HCT116 (cell line): ENCODE measurements at regions not wholly inside any gene's neighbourhood (a gene's known extent, or its start where the extent isn't known, plus 50 kb on each side); places are given as distances from the start of the nearest gene placed in this dataset.

ENCODE experiments used
- ATAC-seq: fragments of 200-7000 bp; cut with Tn5 transposase; 2 replicates; pipeline ENCODE4 v1.9.1; 2020; ENCODE audit warnings: mild to moderate bottlenecking, moderate library complexity
- BruUV-seq: library from RNA; stranded (reverse); fragments of 400-500 nt; replicated peaks from 2 replicates; lab custom pipeline; 2021; lab: Mats Ljungman, UMichigan
- CTCF ChIA-PET: fragments of 300-600 bp; sonication (Branson Sonifier 250); formaldehyde crosslinking; loops from one replicate; lab custom pipeline; 2021; ENCODE audit warnings: antibody characterized with exemption; lab: Charles Lee
- POLR2A ChIA-PET: fragments of 300-600, 350-600 bp; sonication (Branson Sonifier 250); formaldehyde crosslinking; loops from one replicate; lab custom pipeline; 2021; ENCODE audit warnings: antibody characterized with exemption; lab: Charles Lee
- RAD21 ChIA-PET, 2 experiments: fragments of 300-600 bp; sonication (Branson Sonifier 250); formaldehyde crosslinking; loops; one replicate each; lab custom pipeline; 2023; ENCODE audit warnings: low total read pairs in 2 of 2; ENCODE audit not compliant: uncharacterized antibody in 2 of 2, unreplicated experiment in 2 of 2, low non-redundant PET in 1 of 2; lab: Charles Lee
- DNase-seq: peaks from one replicate; pipeline ENCODE4 v3.0.0-alpha.2; 2010; ENCODE audit warnings: low read depth, low spot score
- H2AFZ ChIP-seq: fragments of 200-600 bp; shearing (Covaris generic), sonication (generic); 2 replicates; pipeline ENCODE4 v1.6.1; 2017; ENCODE audit warnings: low read depth, mixed run types, mixed read lengths, antibody characterized with exemption, low read length; ENCODE audit not compliant: poor library complexity, severe bottlenecking
- H3K27ac ChIP-seq: 2 replicates; pipeline ENCODE4 v1.5.1; 2012; ENCODE audit warnings: low read depth, low read length
- H3K27me3 ChIP-seq: fragments of 200-600 bp; sonication (generic); 2 replicates; pipeline ENCODE4 v1.6.1; 2016; ENCODE audit warnings: mixed run types, low read length, mixed read lengths; ENCODE audit not compliant: insufficient read depth
- H3K36me3 ChIP-seq, 2 experiments: fragments of 200-500 bp in 1 of 2; fragments of 200-600 bp in 1 of 2; sonication (Bioruptor generic) in 1 of 2; sonication (generic) in 1 of 2; 2 replicates each; pipeline versions ENCODE4 v1.5.1 to v1.6.1; 2014 to 2016; ENCODE audit warnings: low read length in 2 of 2, inconsistent platforms in 1 of 2, mixed read lengths in 1 of 2, mixed run types in 1 of 2; ENCODE audit not compliant: insufficient read depth in 2 of 2, control insufficient read depth in 1 of 2
- H3K4me1 ChIP-seq, 2 experiments: fragments of 200-600 bp in 1 of 2; sonication (generic) in 1 of 2; 2 replicates each; pipeline versions ENCODE4 v1.5.1 to v1.6.1; 2012 to 2017; ENCODE audit warnings: low read length in 2 of 2, inconsistent platforms in 1 of 2, mild to moderate bottlenecking in 1 of 2, mixed read lengths in 1 of 2, mixed run types in 1 of 2, moderate library complexity in 1 of 2; ENCODE audit not compliant: insufficient read depth in 2 of 2, control insufficient read depth in 1 of 2
- H3K4me2 ChIP-seq: fragments of 200-600 bp; sonication (generic); 2 replicates; pipeline ENCODE4 v1.6.1; 2017; ENCODE audit warnings: mixed run types, low read length, mixed read lengths
- H3K4me3 ChIP-seq, 2 experiments: fragments of 200-600 bp in 1 of 2; sonication (generic) in 1 of 2; replicated peaks in 1 of 2; 2 replicates each; pipeline ENCODE4 v1.5.1; 2011 to 2016; ENCODE audit warnings: low read length in 2 of 2, control low read depth in 1 of 2, low read depth in 1 of 2, mild to moderate bottlenecking in 1 of 2, mixed read lengths in 1 of 2, mixed run types in 1 of 2
- H3K79me2 ChIP-seq: fragments of 200-600 bp; sonication (generic); 2 replicates; pipeline ENCODE4 v1.6.1; 2017; ENCODE audit warnings: mild to moderate bottlenecking, mixed run types, low read length, moderate library complexity, mixed read lengths; ENCODE audit not compliant: insufficient read depth
- H3K9ac ChIP-seq: fragments of 200-600 bp; sonication (generic); 2 replicates; pipeline ENCODE4 v1.6.1; 2016; ENCODE audit warnings: low read length, mixed read lengths
- H3K9me2 ChIP-seq: fragments of 200-600 bp; sonication (generic), shearing (Covaris generic); 2 replicates; pipeline ENCODE4 v1.6.1; 2017; ENCODE audit warnings: mixed run types, mild to moderate bottlenecking, moderate library complexity; ENCODE audit not compliant: insufficient read depth
- H3K9me3 ChIP-seq, 2 experiments: fragments of 200-500 bp in 1 of 2; fragments of 200-600 bp in 1 of 2; sonication (Bioruptor generic) in 1 of 2; sonication (generic) in 1 of 2; 2 replicates each; pipeline ENCODE4 v1.6.1; 2014 to 2017; ENCODE audit warnings: low read length in 2 of 2, mixed read lengths in 2 of 2, inconsistent platforms in 1 of 2, low read depth in 1 of 2, mild to moderate bottlenecking in 1 of 2, mixed run types in 1 of 2, moderate library complexity in 1 of 2; ENCODE audit not compliant: control insufficient read depth in 1 of 2, insufficient read depth in 1 of 2
- H4K20me1 ChIP-seq: fragments of 200-600 bp; sonication (generic), shearing (Covaris generic); 2 replicates; pipeline ENCODE4 v1.6.1; 2017; ENCODE audit warnings: mixed run types, mild to moderate bottlenecking, moderate library complexity; ENCODE audit not compliant: insufficient read depth
- CEBPB ChIP-seq: IDR thresholded peaks from 2 replicates; pipeline ENCODE4 v1.6.1; 2012; ENCODE audit warnings: low read depth
- CTCF ChIP-seq, 3 experiments: fragments of 200-600 bp in 1 of 3; sonication (generic) in 1 of 3; IDR thresholded peaks in 2 of 3; conservative IDR thresholded peaks in 1 of 3; 2 replicates each; pipeline ENCODE4 v1.5.1; 2012 to 2017; ENCODE audit warnings: low read depth in 2 of 3, low read length in 2 of 3, antibody characterized with exemption in 1 of 3, borderline replicate concordance in 1 of 3, control low read depth in 1 of 3, mild to moderate bottlenecking in 1 of 3, mixed read lengths in 1 of 3, mixed run types in 1 of 3, moderate library complexity in 1 of 3; ENCODE audit not compliant: insufficient read depth in 1 of 3
- EGR1 ChIP-seq: IDR thresholded peaks from 2 replicates; pipeline ENCODE4 v1.6.1; 2012; ENCODE audit warnings: low read depth
- EZH2 ChIP-seq: fragments of 200-600 bp; sonication (generic); IDR thresholded peaks from 2 replicates; pipeline ENCODE4 v1.6.1; 2017; ENCODE audit warnings: antibody characterized with exemption, mixed run types
- FOSL1 ChIP-seq: IDR thresholded peaks from 2 replicates; pipeline ENCODE4 v1.6.1; 2012; ENCODE audit warnings: low read depth
- JUND ChIP-seq: IDR thresholded peaks from 2 replicates; pipeline ENCODE4 v1.6.1; 2012
- MAX ChIP-seq: IDR thresholded peaks from 2 replicates; pipeline ENCODE4 v1.6.1; 2012
- POLR2AphosphoS5 ChIP-seq: IDR thresholded peaks from 2 replicates; pipeline ENCODE4 v1.6.1; 2011; ENCODE audit warnings: mild to moderate bottlenecking, low read depth, low read length, moderate library complexity
- SIN3A ChIP-seq: IDR thresholded peaks from 2 replicates; pipeline ENCODE4 v1.6.1; 2012; ENCODE audit warnings: low read depth
- SP1 ChIP-seq: IDR thresholded peaks from 2 replicates; pipeline ENCODE4 v1.6.1; 2012; ENCODE audit warnings: low read depth
- SRF ChIP-seq: IDR thresholded peaks from 2 replicates; pipeline ENCODE4 v1.6.1; 2012; ENCODE audit warnings: low read depth
- TCF7L2 ChIP-seq: IDR thresholded peaks from 2 replicates; pipeline ENCODE4 v1.7.0; 2011; ENCODE audit warnings: borderline replicate concordance, inconsistent platforms; ENCODE audit not compliant: insufficient read depth, insufficient read length; ENCODE audit errors: extremely low read depth
- YY1 ChIP-seq: IDR thresholded peaks from 2 replicates; pipeline ENCODE4 v1.6.1; 2011; ENCODE audit warnings: low read length, low read depth, moderate library complexity, mild to moderate bottlenecking; ENCODE audit not compliant: insufficient replicate concordance; ENCODE audit errors: extremely low read depth
- intact Hi-C: fragments of 100-400 bp; cut with micrococcal nuclease; formaldehyde crosslinking; loops from 2 replicates; pipeline ENCODE4 v1.10.0; 2022
- TF ChIP-seq, protein P1 (sequence below): IDR thresholded peaks from 2 replicates; pipeline ENCODE4 v1.6.1; 2012
- TF ChIP-seq, protein P2 (sequence below): IDR thresholded peaks from 2 replicates; pipeline ENCODE4 v1.6.1; 2011; ENCODE audit warnings: mild to moderate bottlenecking, low read length, moderate library complexity; ENCODE audit not compliant: insufficient replicate concordance; ENCODE audit errors: extremely low read depth

DNA sequence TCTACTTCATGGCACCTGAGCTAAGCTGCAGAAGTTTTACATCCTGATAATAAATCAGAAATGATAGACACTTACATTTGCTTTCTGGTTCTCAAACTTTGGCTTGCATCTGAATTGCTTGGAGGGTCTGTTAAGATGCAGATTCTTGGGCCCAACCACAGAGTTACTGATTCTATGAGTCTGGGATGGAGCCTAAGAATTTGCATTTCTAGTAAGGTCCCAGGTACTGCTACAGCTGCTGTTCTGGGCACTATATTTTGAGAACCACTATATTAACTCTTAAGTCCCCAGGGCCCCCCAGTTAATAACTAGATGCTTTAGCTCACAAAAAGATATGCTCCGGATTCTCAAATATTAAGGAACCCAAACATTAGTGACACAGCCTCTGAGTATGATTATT, 69.8 kb upstream of the DAB2 start:
- no peak overlapping the region for H3K4me2 ChIP-seq
- intact Hi-C loops, result no loop called here
- H3K27me3 ChIP-seq, result no peaks in the 10 kb centered on the region
- DNase-seq (no peak), ATAC-seq (no peak)
- no peak overlapping the region for H3K27ac ChIP-seq
- no peaks in the 10 kb centered on the region for H3K9me2 ChIP-seq
- no peaks in the 10 kb centered on the region; a peak in 2 of 4 replicates for H3K9me3 ChIP-seq
- no peaks in the 10 kb centered on the region for H3K4me1 ChIP-seq
- no peaks in the 10 kb centered on the region for H4K20me1 ChIP-seq
- no peak overlapping the region for H3K4me3 ChIP-seq
- TF ChIP-seq SRF (no peak), FOSL1 (no peak), EGR1 (no peak), MAX (no peak), POLR2AphosphoS5 (no peak), YY1 (no peak), CTCF (IDR thresholded peaks at IDR 0.05 in 2 of 3, conservative IDR thresholded peaks at IDR 0.05 in 1 of 3; ENCODE audit: borderline replicate concordance in 1 of 3, insufficient read depth in 1 of 3, low read depth in 2 of 3, low read length in 2 of 3) (no peak), CEBPB (no peak), TCF7L2 (no peak), EZH2 (no peak), JUND (no peak), SIN3A (no peak), SP1 (no peak)
- TF ChIP-seq, protein P1, sequence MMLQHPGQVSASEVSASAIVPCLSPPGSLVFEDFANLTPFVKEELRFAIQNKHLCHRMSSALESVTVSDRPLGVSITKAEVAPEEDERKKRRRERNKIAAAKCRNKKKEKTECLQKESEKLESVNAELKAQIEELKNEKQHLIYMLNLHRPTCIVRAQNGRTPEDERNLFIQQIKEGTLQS, result no peak
- TF ChIP-seq, protein P2, sequence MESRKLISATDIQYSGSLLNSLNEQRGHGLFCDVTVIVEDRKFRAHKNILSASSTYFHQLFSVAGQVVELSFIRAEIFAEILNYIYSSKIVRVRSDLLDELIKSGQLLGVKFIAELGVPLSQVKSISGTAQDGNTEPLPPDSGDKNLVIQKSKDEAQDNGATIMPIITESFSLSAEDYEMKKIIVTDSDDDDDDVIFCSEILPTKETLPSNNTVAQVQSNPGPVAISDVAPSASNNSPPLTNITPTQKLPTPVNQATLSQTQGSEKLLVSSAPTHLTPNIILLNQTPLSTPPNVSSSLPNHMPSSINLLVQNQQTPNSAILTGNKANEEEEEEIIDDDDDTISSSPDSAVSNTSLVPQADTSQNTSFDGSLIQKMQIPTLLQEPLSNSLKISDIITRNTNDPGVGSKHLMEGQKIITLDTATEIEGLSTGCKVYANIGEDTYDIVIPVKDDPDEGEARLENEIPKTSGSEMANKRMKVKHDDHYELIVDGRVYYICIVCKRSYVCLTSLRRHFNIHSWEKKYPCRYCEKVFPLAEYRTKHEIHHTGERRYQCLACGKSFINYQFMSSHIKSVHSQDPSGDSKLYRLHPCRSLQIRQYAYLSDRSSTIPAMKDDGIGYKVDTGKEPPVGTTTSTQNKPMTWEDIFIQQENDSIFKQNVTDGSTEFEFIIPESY, result no peak
- TF ChIP-seq, all 23 proteins: peak for 0
- BruUV-seq, result no TSS peak
- Histone ChIP-seq H2AFZ (no peak overlapping the region), H3K9ac (no peak overlapping the region), H3K79me2 (no peaks in the 10 kb centered on the region), H3K36me3 (no peaks in the 10 kb centered on the region)
- ChIA-PET RAD21 (no interaction called here), POLR2A (no interaction called here), CTCF (no interaction called here)
